ENCODE measurements at regions not wholly inside any gene's neighbourhood (a gene's known extent, or its start where the extent isn't known, plus 50 kb on each side); places are given as distances from the start of the nearest gene placed in this dataset.

- TF ChIP-seq REST (IDR thresholded peaks at IDR 0.05; ENCODE audit: unreplicated experiment), result no peak
- no peak for TF ChIP-seq CTCF (conservative IDR thresholded peaks at IDR 0.05; ENCODE audit: low read depth in 2 of 2)
- TF ChIP-seq EZH2 (IDR thresholded peaks at IDR 0.05; ENCODE audit: low read depth, unreplicated experiment), result no peak
- TF ChIP-seq JUNB (IDR thresholded peaks at IDR 0.05; ENCODE audit: unreplicated experiment), result no peak
- TF ChIP-seq POLR2AphosphoS5 (IDR thresholded peaks at IDR 0.05; ENCODE audit: low read depth), result no peak
- no peak for TF ChIP-seq EZH2phosphoT487 (IDR thresholded peaks at IDR 0.05; ENCODE audit: unreplicated experiment)
- no peak for TF ChIP-seq CREB1 (CRISPR knock-in tag; IDR thresholded peaks at IDR 0.05; ENCODE audit: low read depth)
- TF ChIP-seq ZNF331 (CRISPR knock-in tag; IDR thresholded peaks at IDR 0.05; ENCODE audit: low read depth), result no peak
- TF ChIP-seq ETS1 (IDR thresholded peaks at IDR 0.05), result no peak
- no peak for TF ChIP-seq ZNF114 (CRISPR knock-in tag; IDR thresholded peaks at IDR 0.05)
- TF ChIP-seq STAT1 (IDR thresholded peaks at IDR 0.05; ENCODE audit: unreplicated experiment), result no peak
- no peak for TF ChIP-seq NANOG (IDR thresholded peaks at IDR 0.05; ENCODE audit: borderline replicate concordance)
Observed at GRCh38 chr2:146908776-146909175, 936.1 kb upstream of the ACVR2A start.

Data from GM23338 (cell line).